Psoas muscle (tissue), 7 donors: ENCODE measurements at regions not wholly inside any gene's neighbourhood (a gene's known extent, or its start where the extent isn't known, plus 50 kb on each side); places are given as distances from the start of the nearest gene placed in this dataset.

Source experiments
- ATAC-seq, 4 donors: fragments of 200-7000 bp; cut with Tn5 transposase; one replicate each; pipeline ENCODE4 v1.9.1; 2020; ENCODE audit warnings: moderate library complexity in 3 of 4, mild to moderate bottlenecking in 2 of 4
- DNase-seq, 2 donors: peaks; one replicate each; pipeline ENCODE4 v3.0.0-alpha.2; 2020
- H3K27ac ChIP-seq: fragments of 200-600 bp; one replicate; pipeline ENCODE4 v1.8.0; 2022
- H3K27me3 ChIP-seq, 3 donors: fragments of 200-600 bp in 1 of 3; one replicate each; pipeline versions ENCODE4 v1.6.1 to v1.8.0; 2013 to 2022; ENCODE audit warnings: low read length in 2 of 3, mild to moderate bottlenecking in 2 of 3, moderate library complexity in 1 of 3; ENCODE audit not compliant: insufficient read depth in 3 of 3
- H3K36me3 ChIP-seq, 2 donors: fragments of 200-600 bp in 1 of 2; one replicate each; pipeline versions ENCODE4 v1.6.1 to v1.8.0; 2013 to 2022; ENCODE audit warnings: low read depth in 1 of 2, mild to moderate bottlenecking in 1 of 2, moderate library complexity in 1 of 2; ENCODE audit not compliant: insufficient read depth in 1 of 2
- H3K4me1 ChIP-seq: fragments of 200-600 bp; one replicate; pipeline ENCODE4 v1.8.0; 2022
- H3K4me3 ChIP-seq: fragments of 200-600 bp; one replicate; pipeline ENCODE4 v1.8.0; 2022; ENCODE audit warnings: mild to moderate bottlenecking
- H3K9me3 ChIP-seq: fragments of 200-600 bp; one replicate; pipeline ENCODE4 v1.8.0; 2022
- CTCF ChIP-seq: fragments of 200-600 bp; IDR thresholded peaks from one replicate; pipeline ENCODE4 v1.8.0; 2022; ENCODE audit warnings: antibody characterized with exemption
- WGBS, 3 donors: extraction: QIAGEN DNeasy Blood & Tissue Kit; methylation state at CpG; one replicate each; pipeline versions ENCODE4 v1.1.6 to v1.1.7; 2013; 5-methylcytosine and 5-hydroxymethylcytosine counted together
- intact Hi-C, 2 donors: fragments of 100-400 bp; cut with DNase I; formaldehyde crosslinking; loops; one replicate each; pipeline versions ENCODE4 v1.11.0 to v1.14.2; 2022
- donor health status: healthy with polysubstance abuse.
- donor health status: DM: no; HTN: no; CAD: no; lungs with moderate emphysema.
- donor health status: Bipolar disorder and iron deficiency.
- donor health status: healthy.
- donor health status: DM: yes; HTN: yes; CAD: no.
- donor health status: DM: no; HTN: no; CAD: no.
- donor health status: DM: yes; HTN: yes; CAD: no.

GRCh38 chr1:9440261-9440660, 99.0 kb upstream of the SLC25A33 start:
- peak overlapping the region; percentile 80 for H3K27ac ChIP-seq
- ATAC-seq (no peak), DNase-seq (no peak)
- no peaks in the 10 kb centered on the region for H3K27me3 ChIP-seq
- H3K4me1 ChIP-seq, result peaks cover 81% of the 10 kb centered on the region
- TF ChIP-seq CTCF, result no peak
- no peaks in the 10 kb centered on the region for H3K36me3 ChIP-seq
- WGBS, 3 donors, result 89 to 94% (median 92%) methylated on average over 7 of the region's 7 CpGs
- H3K4me3 ChIP-seq, result no peak overlapping the region
- no peaks in the 10 kb centered on the region for H3K9me3 ChIP-seq
- intact Hi-C loops, result loop anchor here in 1 of 2 donors (5.0 kb wide), 1 partner anchor 63 kb away; no protein-coding TSS in a partner anchor

- Histone ChIP-seq H3K27me3 (no peaks in the 10 kb centered on the region), H3K27ac (peak overlapping the region; percentile 80), H3K4me1 (peaks cover 75% of the 10 kb centered on the region), H3K36me3 (no peaks in the 10 kb centered on the region), H3K4me3 (no peak overlapping the region), H3K9me3 (no peaks in the 10 kb centered on the region)
- 35 to 39% (median 37%) methylated on average over 3 of the region's 3 CpGs for WGBS, 3 donors
- ATAC-seq (peak in 1 of 4 donors; percentile 27), DNase-seq (peak in 1 of 2 donors; percentile 30)
- TF ChIP-seq CTCF, result no peak
- intact Hi-C loops, result loop anchor here in 1 of 2 donors (5.0 kb wide), 1 partner anchor 63 kb away; no protein-coding TSS in a partner anchor
These were observed 98.5 kb upstream of the SLC25A33 start for GRCh38 chr1:9440763-9441194.

- H3K4me1 ChIP-seq, result peaks cover 69% of the 10 kb centered on the region
- 20 to 24% (median 22%) methylated on average over 20 of the region's 20 CpGs for WGBS, 3 donors
These were observed 97.7 kb upstream of the SLC25A33 start for GRCh38 chr1:9441451-9442133.

GRCh38 chr1:9442278-9442846, 96.9 kb upstream of the SLC25A33 start:
- DNase-seq, result no peak
- Histone ChIP-seq H3K27ac (peak overlapping the region; percentile 80), H3K36me3 (no peaks in the 10 kb centered on the region), H3K27me3 (no peaks in the 10 kb centered on the region), H3K4me1 (peaks cover 68% of the 10 kb centered on the region), H3K4me3 (no peak overlapping the region), H3K9me3 (no peaks in the 10 kb centered on the region)
- intact Hi-C loops, result loop anchor here in 1 of 2 donors (5.0 kb wide), 1 partner anchor 65 kb away; no protein-coding TSS in a partner anchor
- peak in 2 of 4 donors; percentile 17 to 28 for ATAC-seq
- WGBS, 3 donors, result 38 to 48% (median 44%) methylated on average over 8 of the region's 8 CpGs
- TF ChIP-seq CTCF, result no peak

More at GRCh38 chr1:9441451-9442133, 97.7 kb upstream of the SLC25A33 start:
- H3K9me3 ChIP-seq, result no peaks in the 10 kb centered on the region
- H3K36me3 ChIP-seq, result no peaks in the 10 kb centered on the region
- H3K27ac ChIP-seq, result peak overlapping the region; percentile 80
- H3K4me3 ChIP-seq, result no peak overlapping the region
- no peaks in the 10 kb centered on the region for H3K27me3 ChIP-seq
- intact Hi-C loops, result loop anchor here in 1 of 2 donors (5.0 kb wide), 1 partner anchor 64 kb away; no protein-coding TSS in a partner anchor
- ATAC-seq (peak; percentile 17 to 62 (median 44)), DNase-seq (peak; percentile 69 to 79)
- TF ChIP-seq CTCF, result no peak
